ENCODE measurements at regions not wholly inside any gene's neighbourhood (a gene's known extent, or its start where the extent isn't known, plus 50 kb on each side); places are given as distances from the start of the nearest gene placed in this dataset.

DNA sequence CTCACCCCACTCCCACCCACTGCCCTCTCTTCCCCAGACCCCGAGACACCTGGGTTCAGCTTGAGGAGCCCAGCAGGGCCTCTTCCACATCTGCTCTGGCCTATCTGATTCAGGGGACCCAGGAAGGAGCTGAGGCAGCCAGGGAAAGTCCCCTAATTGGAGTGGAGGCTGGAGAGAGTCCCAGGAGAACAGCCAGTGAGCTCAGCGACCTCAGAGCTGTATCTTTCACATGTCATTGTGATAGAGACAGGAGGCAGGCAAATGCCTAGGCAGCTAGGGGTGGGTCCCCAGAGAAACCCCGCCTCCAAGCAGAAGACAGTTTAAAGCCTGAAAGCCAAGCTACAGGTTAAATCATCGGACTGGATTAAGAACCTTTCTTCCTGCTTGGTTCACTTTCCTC lies 122.7 kb downstream of the MATN1 start:
- TF ChIP-seq, protein P1, sequence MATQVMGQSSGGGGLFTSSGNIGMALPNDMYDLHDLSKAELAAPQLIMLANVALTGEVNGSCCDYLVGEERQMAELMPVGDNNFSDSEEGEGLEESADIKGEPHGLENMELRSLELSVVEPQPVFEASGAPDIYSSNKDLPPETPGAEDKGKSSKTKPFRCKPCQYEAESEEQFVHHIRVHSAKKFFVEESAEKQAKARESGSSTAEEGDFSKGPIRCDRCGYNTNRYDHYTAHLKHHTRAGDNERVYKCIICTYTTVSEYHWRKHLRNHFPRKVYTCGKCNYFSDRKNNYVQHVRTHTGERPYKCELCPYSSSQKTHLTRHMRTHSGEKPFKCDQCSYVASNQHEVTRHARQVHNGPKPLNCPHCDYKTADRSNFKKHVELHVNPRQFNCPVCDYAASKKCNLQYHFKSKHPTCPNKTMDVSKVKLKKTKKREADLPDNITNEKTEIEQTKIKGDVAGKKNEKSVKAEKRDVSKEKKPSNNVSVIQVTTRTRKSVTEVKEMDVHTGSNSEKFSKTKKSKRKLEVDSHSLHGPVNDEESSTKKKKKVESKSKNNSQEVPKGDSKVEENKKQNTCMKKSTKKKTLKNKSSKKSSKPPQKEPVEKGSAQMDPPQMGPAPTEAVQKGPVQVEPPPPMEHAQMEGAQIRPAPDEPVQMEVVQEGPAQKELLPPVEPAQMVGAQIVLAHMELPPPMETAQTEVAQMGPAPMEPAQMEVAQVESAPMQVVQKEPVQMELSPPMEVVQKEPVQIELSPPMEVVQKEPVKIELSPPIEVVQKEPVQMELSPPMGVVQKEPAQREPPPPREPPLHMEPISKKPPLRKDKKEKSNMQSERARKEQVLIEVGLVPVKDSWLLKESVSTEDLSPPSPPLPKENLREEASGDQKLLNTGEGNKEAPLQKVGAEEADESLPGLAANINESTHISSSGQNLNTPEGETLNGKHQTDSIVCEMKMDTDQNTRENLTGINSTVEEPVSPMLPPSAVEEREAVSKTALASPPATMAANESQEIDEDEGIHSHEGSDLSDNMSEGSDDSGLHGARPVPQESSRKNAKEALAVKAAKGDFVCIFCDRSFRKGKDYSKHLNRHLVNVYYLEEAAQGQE (IDR thresholded peaks at IDR 0.05; ENCODE audit: insufficient read depth in 1 of 2, low read depth in 2 of 2, low read length in 2 of 2): no peak
- TF ChIP-seq POLR2AphosphoS5 (IDR thresholded peaks at IDR 0.05; ENCODE audit: low read depth, low read length) (no peak), TAF1 (IDR thresholded peaks at IDR 0.05; ENCODE audit: borderline replicate concordance, insufficient read depth, low read length) (no peak), SIN3A (IDR thresholded peaks at IDR 0.05; ENCODE audit: borderline replicate concordance, insufficient read depth, low read length) (no peak)

Data from PFSK-1 (cell line).